ENCODE measurements at regions not wholly inside any gene's neighbourhood (a gene's known extent, or its start where the extent isn't known, plus 50 kb on each side); places are given as distances from the start of the nearest gene placed in this dataset.

GRCh38 chr4:144574000-144574399, 72.0 kb upstream of the HHIP start:
- DNase-seq (ENCODE audit: low spot score) = no peak

DNA sequence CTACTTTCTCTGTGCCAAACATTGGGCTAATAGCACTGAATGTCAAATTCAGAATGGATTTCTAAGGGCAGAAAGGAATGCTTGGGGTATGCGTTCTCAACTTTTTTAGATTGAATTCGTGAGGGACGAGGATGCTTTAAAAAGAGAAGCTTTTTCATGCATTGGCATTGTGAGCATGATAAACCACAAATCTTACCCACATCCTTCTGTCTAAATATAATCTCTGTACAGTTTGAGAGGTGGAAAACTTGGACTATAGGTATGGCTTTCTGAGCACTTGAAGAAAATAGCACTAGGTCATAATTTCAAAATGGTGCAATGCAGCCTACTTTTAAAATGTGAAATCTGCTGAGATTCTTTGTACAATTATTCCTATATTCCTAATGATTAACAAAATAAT, 71.4 kb upstream of the HHIP start:
- DNase-seq (ENCODE audit: low spot score) = no peak

GRCh38 chr4:144575181-144575580, 70.8 kb upstream of the HHIP start:
- peak; percentile 9 for DNase-seq (ENCODE audit: low spot score)

- DNase-seq (ENCODE audit: low spot score) = peak; percentile 6
Observed at GRCh38 chr4:144578681-144579080, 67.3 kb upstream of the HHIP start.

- peak; percentile 49 for DNase-seq (ENCODE audit: low spot score)
Observed at GRCh38 chr4:144579411-144580030, 66.4 kb upstream of the HHIP start.

GRCh38 chr4:144580430-144580829, 65.5 kb upstream of the HHIP start:
- no peak for DNase-seq (ENCODE audit: low spot score)

- DNase-seq (ENCODE audit: low spot score) = peak; percentile 45
Observed at GRCh38 chr4:144582105-144582850, 63.7 kb upstream of the HHIP start.

GRCh38 chr4:144582975-144583374, 63.0 kb upstream of the HHIP start:
- DNase-seq (ENCODE audit: low spot score) = no peak

GRCh38 chr4:144583658-144584057, 62.3 kb upstream of the HHIP start:
- peak; percentile 15 for DNase-seq (ENCODE audit: low spot score)

DNA sequence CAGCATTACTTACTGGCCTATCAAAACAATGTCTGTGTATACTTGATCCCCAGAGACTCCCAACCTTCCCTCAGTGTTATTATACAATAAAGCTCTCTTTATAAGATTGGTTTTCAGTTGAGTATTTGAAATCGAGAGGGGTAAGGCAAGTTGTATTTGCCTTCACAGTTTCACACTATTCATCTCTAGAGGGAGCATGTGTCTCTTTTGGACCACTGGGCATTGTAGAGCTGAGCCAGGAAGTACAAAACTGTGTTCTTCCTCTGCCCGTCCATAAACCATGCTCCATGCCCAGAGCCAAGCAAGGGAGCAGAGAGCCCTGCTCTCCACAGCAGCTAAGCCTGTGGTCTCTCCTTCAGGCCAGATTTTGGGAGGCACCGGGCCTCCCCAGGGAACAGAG, 61.5 kb upstream of the HHIP start:
- DNase-seq (ENCODE audit: low spot score) = no peak

GRCh38 chr4:144589512-144589911, 56.4 kb upstream of the HHIP start:
- DNase-seq (ENCODE audit: low spot score) = no peak

DNA sequence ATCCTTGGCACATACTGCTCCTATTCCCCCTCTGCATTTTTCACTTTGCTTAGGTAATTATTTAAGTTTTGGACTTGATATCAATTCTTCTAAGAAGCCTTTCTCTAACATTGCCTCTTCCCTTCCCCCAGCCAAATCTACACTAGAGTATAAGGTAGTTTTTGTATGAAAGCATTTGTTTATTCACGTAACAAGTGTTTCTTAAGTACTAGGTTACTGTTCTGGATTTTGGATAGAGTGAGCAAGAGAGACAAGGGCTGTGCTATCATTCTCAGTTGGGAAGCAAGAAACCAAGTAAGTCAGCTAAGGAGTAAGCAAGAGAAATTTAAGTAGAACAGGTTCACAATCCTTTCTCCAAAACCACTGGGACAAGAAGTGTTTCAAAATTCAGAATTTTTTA, 55.9 kb upstream of the HHIP start:
- no peak for DNase-seq (ENCODE audit: low spot score)

- peak; percentile 33 for DNase-seq (ENCODE audit: low spot score)
Observed at GRCh38 chr4:144591401-144591800, 54.6 kb upstream of the HHIP start.

DNA sequence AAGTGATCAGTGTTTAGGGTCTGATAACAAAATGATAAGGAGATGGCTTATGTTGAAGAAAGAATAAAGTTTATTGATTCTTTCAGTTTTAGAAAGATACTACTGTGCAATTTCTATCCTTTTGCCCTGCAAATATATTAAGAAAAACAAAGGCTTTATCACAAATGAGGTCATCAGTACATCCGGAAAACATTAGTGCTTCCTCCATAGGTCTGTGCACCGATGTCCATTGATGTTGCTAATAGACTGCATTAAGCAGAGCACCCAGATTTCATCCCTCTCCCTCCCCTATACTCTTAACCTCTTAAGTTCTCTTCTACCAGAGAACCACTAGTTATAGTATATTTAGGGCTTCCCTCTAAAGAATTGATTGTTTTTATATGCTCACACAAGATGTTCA, 53.7 kb upstream of the HHIP start:
- DNase-seq (ENCODE audit: low spot score) = no peak

DNA sequence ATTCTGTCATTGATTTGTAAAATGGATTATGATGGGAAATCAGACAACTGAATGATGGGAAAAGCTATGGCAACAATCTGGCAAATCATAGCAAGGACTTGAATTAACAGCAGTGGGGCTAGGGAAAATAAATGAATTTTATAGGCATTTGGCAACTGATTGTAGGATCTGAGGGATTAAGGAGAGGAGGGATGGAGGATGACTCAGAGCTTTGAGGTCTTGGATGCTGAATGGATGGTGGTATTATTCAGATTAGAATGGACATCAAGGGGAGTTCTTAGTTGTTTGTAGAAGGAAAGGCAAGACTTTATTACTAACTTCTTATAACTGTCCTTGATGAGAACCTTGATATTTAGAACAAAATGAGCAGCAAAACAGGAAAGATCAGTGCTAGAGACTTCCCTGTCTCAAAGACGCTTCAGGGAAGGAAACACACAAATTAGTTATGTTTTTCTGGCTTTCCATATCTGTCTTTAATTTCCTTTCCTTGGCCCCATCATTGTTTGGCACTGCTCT, 51.4 kb upstream of the HHIP start:
- DNase-seq (ENCODE audit: low spot score) = no peak

DNA sequence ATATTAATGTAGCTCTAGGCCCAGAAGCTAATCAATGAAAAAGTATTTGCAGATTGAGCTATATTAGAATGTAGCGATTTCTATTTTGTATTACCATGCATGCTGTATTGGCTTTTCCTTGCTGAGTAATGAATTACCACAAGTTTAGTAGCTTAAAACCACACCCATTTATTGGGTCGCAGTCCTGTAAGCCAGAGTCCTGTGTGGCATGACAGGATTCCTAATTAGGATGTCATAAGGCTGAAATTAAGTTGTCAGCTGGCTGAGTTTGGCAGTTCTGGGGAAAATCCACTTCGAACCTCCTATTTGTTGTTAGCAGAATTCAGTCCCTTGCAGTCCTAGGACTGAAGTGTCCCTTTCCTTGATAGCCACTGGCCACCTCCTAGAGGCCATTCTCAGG, 50.3 kb upstream of the HHIP start:
- no peak for DNase-seq (ENCODE audit: low spot score)
